HG03135 (cell line): ENCODE measurements at regions not wholly inside any gene's neighbourhood (a gene's known extent, or its start where the extent isn't known, plus 50 kb on each side); places are given as distances from the start of the nearest gene placed in this dataset.

Source experiments
- ATAC-seq: cut with Tn5 transposase; IDR thresholded peaks from one replicate; pipeline ENCODE4 v1.9.1; 2021; ENCODE audit warnings: mild to moderate bottlenecking, moderate library complexity; ENCODE audit not compliant: unreplicated experiment

- ATAC-seq, result no peak
Observed at GRCh38 chr11:111148953-111149352, 96.6 kb upstream of the POU2AF2 start.

DNA sequence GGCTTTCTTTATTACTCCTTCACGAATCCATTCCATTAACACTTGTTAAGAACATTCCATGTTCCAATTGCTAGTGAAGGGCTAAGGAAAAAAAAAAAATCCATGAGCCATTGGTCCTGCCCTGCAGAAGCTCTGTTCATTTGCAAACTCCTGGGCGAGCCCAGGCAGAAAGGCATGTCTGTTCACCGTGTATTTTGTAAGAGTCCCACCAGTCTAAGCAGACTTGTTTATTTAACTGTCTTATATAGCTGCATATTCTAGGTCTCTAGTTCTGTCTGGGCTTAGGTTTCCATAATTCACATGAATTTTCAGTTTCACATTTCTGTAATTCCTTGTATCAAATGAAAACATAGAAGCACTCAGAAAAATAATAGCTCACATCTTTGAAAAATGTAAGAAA is 97.4 kb upstream of the POU2AF2 start:
- no peak for ATAC-seq

GRCh38 chr11:111137846-111138245 is 107.7 kb upstream of the POU2AF2 start:
- ATAC-seq, result no peak

GRCh38 chr11:111135778-111136570 is 109.6 kb upstream of the POU2AF2 start:
- no peak for ATAC-seq

GRCh38 chr11:111135101-111135500 is 110.4 kb upstream of the POU2AF2 start:
- no peak for ATAC-seq

DNA sequence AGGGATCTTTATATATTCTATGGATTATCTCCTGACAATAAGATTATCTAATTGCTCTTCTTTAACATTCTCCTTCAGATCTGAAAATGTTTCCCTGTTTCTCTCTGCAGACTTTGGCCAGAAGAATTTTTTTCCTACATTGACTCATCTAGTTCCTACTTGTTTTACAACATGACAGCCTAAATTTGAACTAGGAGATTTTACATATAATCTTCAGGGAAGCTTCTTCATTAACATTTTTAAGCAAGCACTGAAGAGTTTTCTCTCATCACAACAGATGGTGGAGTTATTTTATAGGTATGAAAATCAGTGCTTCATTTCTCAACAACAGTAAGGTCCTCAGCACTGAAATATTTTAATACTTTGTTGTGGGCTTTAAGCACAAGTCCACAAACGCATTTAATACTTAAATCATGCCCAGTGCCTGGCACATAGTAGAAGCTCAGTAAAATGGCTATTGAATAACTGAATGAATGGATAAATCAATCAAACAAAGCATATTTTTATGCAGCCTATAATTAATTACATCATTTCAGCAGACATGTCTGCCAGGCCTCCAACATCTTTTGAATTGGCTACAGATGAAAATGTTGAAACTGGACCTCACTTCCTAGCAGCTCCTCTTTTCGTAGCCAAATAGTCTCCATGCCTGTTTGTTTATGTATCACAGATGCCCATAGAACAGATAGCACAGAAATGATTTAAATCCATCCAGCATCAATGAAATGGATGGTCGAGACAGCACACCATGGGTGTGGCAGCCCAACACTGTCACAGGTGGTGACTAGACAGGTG is 117.3 kb upstream of the POU2AF2 start:
- no peak for ATAC-seq

DNA sequence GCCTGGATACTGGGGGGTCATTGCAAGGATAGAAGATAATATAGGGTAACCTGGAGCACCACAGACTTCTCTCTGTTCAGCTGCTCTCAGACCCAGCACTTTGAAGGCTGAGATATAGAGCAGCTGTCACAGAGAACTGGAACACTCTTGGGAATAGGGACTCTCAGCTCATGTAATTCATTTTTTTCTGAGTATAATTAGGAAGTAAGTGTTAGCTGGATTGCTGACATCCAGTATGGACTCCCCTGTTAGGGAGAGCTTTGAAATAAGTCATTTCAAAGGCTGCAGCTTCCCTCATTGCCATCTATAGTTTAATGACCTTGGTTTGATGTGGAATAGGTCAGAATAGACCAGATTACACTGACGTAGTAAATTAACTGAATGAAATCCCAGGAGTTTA is 120.8 kb upstream of the POU2AF2 start:
- no peak for ATAC-seq

DNA sequence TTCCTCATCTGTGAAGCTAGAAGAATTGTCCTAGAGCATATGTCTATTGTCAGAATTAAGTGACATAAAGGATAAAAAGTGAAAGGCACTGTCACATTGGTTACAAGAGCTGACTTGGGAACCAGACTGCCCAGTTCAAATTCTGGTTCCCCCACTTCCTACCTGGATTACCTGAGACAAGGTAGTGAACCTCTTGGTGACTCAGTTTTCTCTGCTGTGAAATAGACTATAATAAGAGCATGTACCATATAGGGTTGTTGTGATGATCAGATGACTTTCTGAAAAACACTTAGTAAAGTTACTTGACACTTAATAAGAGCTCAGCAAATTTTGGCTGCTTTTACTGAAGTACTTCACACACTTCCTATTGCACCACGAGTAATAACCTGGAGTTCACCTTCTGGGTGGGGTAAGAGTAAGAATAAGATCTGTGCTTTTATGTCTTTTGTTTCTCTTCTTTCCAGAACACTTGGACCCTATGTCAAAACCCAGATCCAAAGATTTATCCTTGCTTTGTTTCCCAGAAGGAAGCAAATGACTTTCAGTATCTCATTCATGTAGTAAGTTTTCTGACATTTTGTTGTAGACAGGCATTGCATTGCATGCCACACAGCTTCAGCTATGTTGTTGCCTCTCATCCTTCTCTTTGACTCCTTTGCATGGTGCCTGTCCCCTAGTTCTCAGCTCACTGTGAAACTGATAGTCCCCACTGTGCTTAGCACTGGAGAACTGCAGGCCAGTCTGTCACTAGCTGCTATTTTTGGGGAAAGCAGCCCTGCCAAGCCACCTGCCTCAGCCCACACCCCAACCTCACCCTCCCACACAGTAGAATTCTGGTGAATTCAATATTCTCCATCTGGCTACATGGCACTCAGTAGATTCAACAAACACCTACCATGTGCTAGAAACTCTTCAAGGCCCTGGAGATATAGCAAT is 121.8 kb upstream of the POU2AF2 start:
- ATAC-seq, result no peak

DNA sequence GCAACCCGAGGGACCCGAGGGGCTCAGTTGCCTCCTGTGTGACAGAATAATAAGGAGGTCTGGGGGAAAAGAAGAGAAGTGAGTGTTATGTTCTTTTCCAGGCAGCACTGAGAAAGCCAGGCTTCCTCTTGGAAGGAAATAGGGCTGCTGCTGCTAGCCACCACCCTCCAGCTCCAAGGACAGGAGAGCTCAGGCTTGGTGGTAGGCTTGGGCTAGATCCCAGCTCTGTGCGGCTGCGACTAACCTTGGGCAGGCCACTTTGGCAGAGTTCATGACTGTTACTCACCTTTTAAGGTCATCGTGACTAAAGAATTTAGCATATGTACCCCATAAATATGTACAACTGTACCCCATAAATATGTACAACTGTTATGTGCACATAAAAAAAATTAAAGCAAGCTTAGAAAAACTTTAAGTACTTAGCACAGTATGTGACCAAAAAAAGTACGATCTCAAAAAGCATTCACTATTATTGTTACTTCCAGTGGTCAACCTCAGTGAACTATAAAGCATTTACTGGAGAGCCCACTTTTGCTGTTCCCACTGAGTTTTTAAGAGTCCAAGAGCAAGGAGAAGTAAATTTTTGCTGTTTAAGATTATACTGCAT is 124.7 kb upstream of the POU2AF2 start:
- no peak for ATAC-seq

GRCh38 chr11:111120161-111120560 is 125.4 kb upstream of the POU2AF2 start:
- ATAC-seq, result no peak

DNA sequence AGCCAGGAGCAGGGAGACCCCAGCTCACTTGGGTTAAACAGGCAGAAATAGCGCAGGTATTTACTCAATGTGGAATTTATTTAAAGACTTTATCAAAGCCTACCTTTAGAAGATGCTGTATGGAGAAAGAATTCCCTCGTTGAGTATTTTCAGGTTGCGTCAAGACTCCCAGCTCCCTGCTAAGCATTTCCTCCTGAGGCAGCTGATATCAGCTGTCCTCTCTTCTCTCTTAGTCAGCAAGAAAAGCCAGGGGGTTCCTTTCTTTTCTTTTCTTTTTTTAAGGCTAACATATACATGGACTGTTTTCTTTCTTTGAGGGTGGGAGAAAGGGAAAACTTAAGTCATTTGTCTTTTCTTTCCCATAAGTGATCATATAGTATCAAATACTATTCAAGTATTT is 125.8 kb upstream of the POU2AF2 start:
- no peak for ATAC-seq

GRCh38 chr11:111115890-111116289 is 129.6 kb upstream of the POU2AF2 start:
- ATAC-seq, result no peak

DNA sequence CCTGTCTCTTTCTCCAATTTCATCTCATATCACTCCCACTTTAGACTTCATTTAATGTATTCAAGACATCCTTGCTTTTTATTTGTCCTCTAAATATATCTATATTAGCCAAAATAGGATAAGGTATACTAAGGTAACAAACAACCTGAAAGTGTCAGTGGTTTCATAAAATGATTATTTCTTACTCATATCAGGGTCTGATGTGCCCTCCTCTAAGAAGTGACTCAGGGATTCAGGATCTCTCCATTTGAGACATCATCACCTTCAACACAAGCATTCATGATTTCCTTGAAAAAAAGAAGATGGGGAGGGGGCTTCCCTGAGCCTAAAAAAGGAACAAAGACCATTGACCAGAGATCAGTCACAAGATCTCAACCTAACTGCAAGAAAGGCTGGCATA is 131.4 kb upstream of the POU2AF2 start:
- no peak for ATAC-seq

DNA sequence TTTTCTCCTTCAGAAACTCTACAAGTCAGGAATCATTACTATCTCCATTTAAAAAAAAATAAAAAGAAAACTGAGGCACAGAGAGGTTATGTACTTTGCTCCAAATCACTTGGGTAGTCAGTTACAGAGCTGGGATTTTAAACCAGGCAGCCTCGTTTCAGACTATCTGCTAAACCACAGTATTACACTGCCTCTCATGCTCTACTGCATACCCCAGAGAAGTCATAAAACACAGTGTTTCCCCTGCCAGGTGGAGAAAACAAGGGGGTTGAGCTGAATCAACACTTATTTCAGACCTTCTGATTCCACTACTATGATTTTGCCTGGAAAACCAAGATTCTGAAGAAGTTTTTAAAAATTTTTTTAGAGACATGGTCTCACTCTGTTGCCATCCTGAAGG is 132.9 kb upstream of the POU2AF2 start:
- ATAC-seq, result no peak

- ATAC-seq, result no peak
Observed at GRCh38 chr11:111107501-111107900, 138.0 kb upstream of the POU2AF2 start.

- no peak for ATAC-seq
Observed at GRCh38 chr11:111106641-111107040, 138.9 kb upstream of the POU2AF2 start.

GRCh38 chr11:111105566-111105965 is 140.0 kb upstream of the POU2AF2 start:
- no peak for ATAC-seq

- ATAC-seq, result no peak
Observed at GRCh38 chr11:111104185-111104584, 141.3 kb upstream of the POU2AF2 start.

- no peak for ATAC-seq
Observed at GRCh38 chr11:111101881-111102280, 143.6 kb upstream of the POU2AF2 start.

GRCh38 chr11:111099028-111099713 is 146.4 kb upstream of the POU2AF2 start:
- ATAC-seq, result no peak
